ENCODE measurements at regions not wholly inside any gene's neighbourhood (a gene's known extent, or its start where the extent isn't known, plus 50 kb on each side); places are given as distances from the start of the nearest gene placed in this dataset.

DNA sequence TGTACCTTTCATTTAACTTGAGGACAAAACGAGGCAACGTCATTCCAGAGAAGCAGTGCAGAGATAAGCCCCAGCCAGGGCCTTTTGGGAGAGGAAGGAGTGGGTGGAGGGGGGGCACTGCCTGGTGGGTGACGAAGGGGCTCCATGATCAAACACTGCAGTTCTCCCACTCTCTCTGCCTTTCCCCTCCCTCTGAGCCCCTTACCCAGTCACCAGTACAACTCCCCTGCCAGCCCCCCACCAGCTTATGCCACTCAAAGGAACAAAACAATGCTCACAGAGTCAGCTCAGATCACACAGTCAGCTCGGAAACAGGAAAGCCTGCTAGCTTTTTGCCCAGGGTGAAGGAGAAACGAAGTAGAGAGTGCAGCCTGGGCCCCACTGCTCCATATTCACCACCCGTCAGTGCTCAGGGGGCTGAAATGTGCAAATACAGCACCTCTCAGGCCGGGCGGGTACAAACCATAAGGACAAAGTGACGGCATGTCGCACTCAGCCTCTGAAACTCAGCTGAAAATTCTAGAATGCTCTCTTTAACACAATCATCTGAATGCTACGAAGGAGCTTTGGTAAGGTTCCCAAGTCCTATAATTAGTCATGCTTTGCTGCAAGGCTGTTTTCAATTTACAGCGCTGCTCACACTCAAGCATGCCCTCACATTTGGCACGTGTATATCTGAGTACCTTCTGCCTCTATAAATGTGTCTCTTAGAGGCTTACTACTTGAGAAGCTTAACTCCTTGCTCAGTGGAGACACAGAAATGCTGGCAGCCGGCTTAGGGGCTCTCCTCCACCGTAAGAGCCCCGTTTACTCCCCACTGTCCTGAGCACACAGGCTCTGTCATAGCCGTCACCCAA lies 65.8 kb upstream of the RAB4A start:
- Histone ChIP-seq H3K4me1 (ENCODE audit: insufficient read depth, low read length) (peaks cover 43% of the 10 kb centered on the region), H3K79me2 (ENCODE audit: insufficient read depth, low read length) (no peaks in the 10 kb centered on the region), H3K4me2 (ENCODE audit: low read depth, low read length) (no peak overlapping the region), H4K20me1 (ENCODE audit: insufficient read depth, low read length) (no peaks in the 10 kb centered on the region), H2AFZ (ENCODE audit: low read length) (no peak overlapping the region), H3K9ac (ENCODE audit: insufficient read depth, low read depth, low read length) (no peak overlapping the region), H3K4me3 (replicated peaks in 1 of 3; ENCODE audit: insufficient read depth in 1 of 3, low read depth in 2 of 3, low read length in 3 of 3) (no peak overlapping the region), H3K27me3 (ENCODE audit: control insufficient read depth in 1 of 2, insufficient read depth in 2 of 2, low read length in 2 of 2) (no peaks in the 10 kb centered on the region), H3K36me3 (replicated peaks in 1 of 2; ENCODE audit: control insufficient read depth in 1 of 2, insufficient read depth in 2 of 2, low read length in 2 of 2) (no peaks in the 10 kb centered on the region), H3K27ac (ENCODE audit: extremely low read length, insufficient read depth, low read length) (no peak overlapping the region), H3K9me3 (ENCODE audit: low read length) (no peaks in the 10 kb centered on the region)
- no peak for TF ChIP-seq HDAC1 (CRISPR knock-in tag; IDR thresholded peaks at IDR 0.05)
- TF ChIP-seq, protein P1, sequence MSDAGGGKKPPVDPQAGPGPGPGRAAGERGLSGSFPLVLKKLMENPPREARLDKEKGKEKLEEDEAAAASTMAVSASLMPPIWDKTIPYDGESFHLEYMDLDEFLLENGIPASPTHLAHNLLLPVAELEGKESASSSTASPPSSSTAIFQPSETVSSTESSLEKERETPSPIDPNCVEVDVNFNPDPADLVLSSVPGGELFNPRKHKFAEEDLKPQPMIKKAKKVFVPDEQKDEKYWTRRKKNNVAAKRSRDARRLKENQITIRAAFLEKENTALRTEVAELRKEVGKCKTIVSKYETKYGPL (CRISPR knock-in tag; IDR thresholded peaks at IDR 0.05), result no peak
- no peak for TF ChIP-seq ZNF143 (CRISPR knock-in tag; IDR thresholded peaks at IDR 0.05)
- TF ChIP-seq, protein P2, sequence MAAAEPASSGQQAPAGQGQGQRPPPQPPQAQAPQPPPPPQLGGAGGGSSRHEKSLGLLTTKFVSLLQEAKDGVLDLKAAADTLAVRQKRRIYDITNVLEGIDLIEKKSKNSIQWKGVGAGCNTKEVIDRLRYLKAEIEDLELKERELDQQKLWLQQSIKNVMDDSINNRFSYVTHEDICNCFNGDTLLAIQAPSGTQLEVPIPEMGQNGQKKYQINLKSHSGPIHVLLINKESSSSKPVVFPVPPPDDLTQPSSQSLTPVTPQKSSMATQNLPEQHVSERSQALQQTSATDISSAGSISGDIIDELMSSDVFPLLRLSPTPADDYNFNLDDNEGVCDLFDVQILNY (CRISPR knock-in tag; conservative IDR thresholded peaks at IDR 0.05), result no peak
- no peak for TF ChIP-seq NR0B2 (CRISPR knock-in tag; IDR thresholded peaks at IDR 0.05)
- no peak for TF ChIP-seq ASH2L (IDR thresholded peaks at IDR 0.05; ENCODE audit: insufficient read length, low read depth, low read length)
- TF ChIP-seq, protein P3, sequence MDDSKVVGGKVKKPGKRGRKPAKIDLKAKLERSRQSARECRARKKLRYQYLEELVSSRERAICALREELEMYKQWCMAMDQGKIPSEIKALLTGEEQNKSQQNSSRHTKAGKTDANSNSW (CRISPR knock-in tag; IDR thresholded peaks at IDR 0.05; ENCODE audit: borderline replicate concordance), result no peak
- TF ChIP-seq JDP2 (CRISPR knock-in tag; IDR thresholded peaks at IDR 0.05; ENCODE audit: borderline replicate concordance), result no peak
- no peak for TF ChIP-seq RFX5 (IDR thresholded peaks at IDR 0.05; ENCODE audit: low read depth, low read length)
- no peak for TF ChIP-seq ZNF563 (CRISPR knock-in tag; IDR thresholded peaks at IDR 0.05)
- no peak for TF ChIP-seq SAP130 (CRISPR knock-in tag; IDR thresholded peaks at IDR 0.05; ENCODE audit: low read depth)
- no peak for TF ChIP-seq CEBPB (IDR thresholded peaks at IDR 0.05; ENCODE audit: borderline replicate concordance, low read depth, low read length)
- no peak for TF ChIP-seq AHDC1 (CRISPR knock-in tag; IDR thresholded peaks at IDR 0.05; ENCODE audit: borderline replicate concordance)
- intact Hi-C loops (cut with micrococcal nuclease; ENCODE audit: unreplicated experiment) (no loop called here), in situ Hi-C loops (cut with HindIII; ENCODE audit: extremely low pct_ligation_motif_present, low pct_unique_long_range_greater_than_20kb) (no loop called here)
- POLR2A ChIA-PET, result no interaction called here
- CTCF ChIA-PET (ENCODE audit: low intra/inter-chr PET ratio, low total read pairs), result no interaction called here
- BruUV-seq (replicated peaks), result no TSS peak
- WGBS (ENCODE audit: low lambda C conversion rate), result 92% methylated on average over 17 of the region's 17 CpGs
- ATAC-seq (no peak), DNase-seq (ENCODE audit: low spot score) (no peak), FAIRE-seq (no peak)

All from HepG2 (cell line).